A673 (cell line): ENCODE measurements at regions not wholly inside any gene's neighbourhood (a gene's known extent, or its start where the extent isn't known, plus 50 kb on each side); places are given as distances from the start of the nearest gene placed in this dataset.

ENCODE experiments used
- BruUV-seq: library from RNA; stranded (reverse); fragments of 400-500 nt; replicated peaks from 2 replicates; lab custom pipeline; 2021; lab: Mats Ljungman, UMichigan
- CTCF ChIA-PET: fragments of 300-600 bp; sonication (Branson Sonifier 250); formaldehyde crosslinking; loops from one replicate; lab custom pipeline; 2022; ENCODE audit warnings: antibody characterized with exemption; lab: Charles Lee
- POLR2A ChIA-PET: fragments of 300-600 bp; sonication (Branson Sonifier 250); formaldehyde crosslinking; loops from one replicate; lab custom pipeline; 2022; ENCODE audit warnings: antibody characterized with exemption; ENCODE audit not compliant: low non-redundant PET; lab: Charles Lee
- DNase-seq: peaks from one replicate; pipeline ENCODE4 v3.0.0-alpha.2; 2015; ENCODE audit warnings: low spot score
- H3K27ac ChIP-seq: fragments of 200-600 bp; sonication (generic); 2 replicates; pipeline ENCODE4 v1.5.1; 2016; ENCODE audit warnings: mixed run types, low read depth, mild to moderate bottlenecking, mixed read lengths, antibody characterized with exemption, low read length; ENCODE audit not compliant: poor library complexity, severe bottlenecking
- H3K27me3 ChIP-seq: fragments of 200-600 bp; sonication (generic); replicated peaks from 2 replicates; pipeline ENCODE4 v1.6.1; 2017; ENCODE audit warnings: mixed run types, low read depth, mild to moderate bottlenecking, mixed read lengths, antibody characterized with exemption, low read length; ENCODE audit not compliant: insufficient read depth, poor library complexity
- H3K36me3 ChIP-seq: fragments of 200-600 bp; sonication (generic); 2 replicates; pipeline ENCODE4 v1.6.1; 2016; ENCODE audit warnings: mixed run types, mild to moderate bottlenecking, mixed read lengths, antibody characterized with exemption, low read length; ENCODE audit not compliant: insufficient read depth, poor library complexity, severe bottlenecking
- H3K4me1 ChIP-seq: fragments of 200-600 bp; sonication (generic); 2 replicates; pipeline ENCODE4 v1.6.1; 2017; ENCODE audit warnings: mixed run types, mild to moderate bottlenecking, mixed read lengths, antibody characterized with exemption, low read length; ENCODE audit not compliant: insufficient read depth, poor library complexity, severe bottlenecking
- H3K4me3 ChIP-seq: fragments of 200-600 bp; sonication (generic); 2 replicates; pipeline ENCODE4 v1.5.1; 2016; ENCODE audit warnings: low read depth, mixed run types, mild to moderate bottlenecking, mixed read lengths, low read length; ENCODE audit not compliant: poor library complexity, severe bottlenecking
- H3K9me3 ChIP-seq: fragments of 200-600 bp; sonication (generic); 2 replicates; pipeline ENCODE4 v1.6.1; 2016; ENCODE audit warnings: mixed run types, low read depth, mild to moderate bottlenecking, mixed read lengths, antibody characterized with exemption, low read length; ENCODE audit not compliant: poor library complexity, severe bottlenecking
- EZH2 ChIP-seq: fragments of 200-600 bp; sonication (generic); IDR thresholded peaks from 2 replicates; pipeline ENCODE4 v1.6.1; 2017; ENCODE audit warnings: borderline replicate concordance, low read depth, mild to moderate bottlenecking, mixed read lengths, antibody characterized with exemption, low read length; ENCODE audit not compliant: poor library complexity, severe bottlenecking
- intact Hi-C: fragments of 100-400 bp; cut with micrococcal nuclease; formaldehyde crosslinking; loops from one replicate; pipeline ENCODE4 v1.10.0; 2022; ENCODE audit not compliant: unreplicated experiment
- TF ChIP-seq, protein P1 (sequence below): fragments of 300-800, 200-600 bp; sonication (generic); conservative IDR thresholded peaks from 2 replicates; pipeline ENCODE4 v1.5.1; 2017; ENCODE audit warnings: low read depth, mild to moderate bottlenecking, antibody characterized with exemption, low read length, moderate library complexity, mixed read lengths

DNA sequence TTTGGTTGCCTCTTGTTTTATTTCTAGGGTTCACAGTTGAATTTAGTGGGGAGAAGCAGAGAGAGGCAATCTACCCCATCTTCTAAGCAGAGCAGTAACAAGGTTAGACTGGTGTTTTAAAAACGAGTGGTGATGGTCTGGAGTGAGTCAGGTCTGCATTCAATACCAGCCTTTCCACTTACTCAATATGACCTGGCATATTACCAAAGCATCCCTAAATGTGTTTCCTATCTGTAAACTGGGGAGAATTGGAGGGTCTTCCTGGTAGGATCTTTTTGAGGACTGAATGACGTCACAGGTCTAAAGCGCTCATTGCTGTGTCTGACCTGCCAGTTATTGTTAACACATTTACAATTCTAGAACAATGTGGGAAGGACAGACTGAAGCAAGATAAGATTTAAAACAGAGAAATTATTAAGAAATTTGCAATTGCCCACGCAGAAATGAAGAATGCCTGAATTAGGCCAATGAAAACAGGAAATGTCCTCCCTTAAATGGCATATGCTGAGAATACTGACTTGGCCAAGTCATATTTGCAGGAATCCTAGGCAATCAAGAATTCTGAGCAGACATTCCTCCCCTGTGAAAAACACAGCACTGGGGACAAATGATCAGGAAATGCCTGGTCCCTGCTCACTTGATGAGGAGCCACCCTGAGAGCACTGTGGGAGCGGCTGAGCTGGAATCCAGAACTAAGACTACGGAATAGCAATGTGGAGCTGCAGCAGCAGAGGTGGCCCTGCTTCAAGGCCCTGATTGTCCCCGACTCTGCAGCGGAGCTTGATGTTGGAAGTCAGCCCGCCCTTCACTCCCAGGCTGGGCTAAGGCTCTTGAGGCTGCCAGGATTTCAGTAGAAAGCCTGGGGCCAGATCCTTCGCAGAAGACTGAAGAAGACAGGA, 184.5 kb upstream of the CXCL12 start:
- intact Hi-C loops, result no loop called here
- POLR2A ChIA-PET, result no interaction called here
- TF ChIP-seq, protein P1, sequence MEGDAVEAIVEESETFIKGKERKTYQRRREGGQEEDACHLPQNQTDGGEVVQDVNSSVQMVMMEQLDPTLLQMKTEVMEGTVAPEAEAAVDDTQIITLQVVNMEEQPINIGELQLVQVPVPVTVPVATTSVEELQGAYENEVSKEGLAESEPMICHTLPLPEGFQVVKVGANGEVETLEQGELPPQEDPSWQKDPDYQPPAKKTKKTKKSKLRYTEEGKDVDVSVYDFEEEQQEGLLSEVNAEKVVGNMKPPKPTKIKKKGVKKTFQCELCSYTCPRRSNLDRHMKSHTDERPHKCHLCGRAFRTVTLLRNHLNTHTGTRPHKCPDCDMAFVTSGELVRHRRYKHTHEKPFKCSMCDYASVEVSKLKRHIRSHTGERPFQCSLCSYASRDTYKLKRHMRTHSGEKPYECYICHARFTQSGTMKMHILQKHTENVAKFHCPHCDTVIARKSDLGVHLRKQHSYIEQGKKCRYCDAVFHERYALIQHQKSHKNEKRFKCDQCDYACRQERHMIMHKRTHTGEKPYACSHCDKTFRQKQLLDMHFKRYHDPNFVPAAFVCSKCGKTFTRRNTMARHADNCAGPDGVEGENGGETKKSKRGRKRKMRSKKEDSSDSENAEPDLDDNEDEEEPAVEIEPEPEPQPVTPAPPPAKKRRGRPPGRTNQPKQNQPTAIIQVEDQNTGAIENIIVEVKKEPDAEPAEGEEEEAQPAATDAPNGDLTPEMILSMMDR, result no peak
- TF ChIP-seq EZH2, result no peak
- Histone ChIP-seq H3K4me3 (no peak overlapping the region), H3K27me3 (no peaks in the 10 kb centered on the region), H3K27ac (no peak overlapping the region), H3K9me3 (no peaks in the 10 kb centered on the region), H3K36me3 (no peaks in the 10 kb centered on the region), H3K4me1 (no peaks in the 10 kb centered on the region)
- BruUV-seq, result no TSS peak
- no peak for DNase-seq
- CTCF ChIA-PET, result no interaction called here

- POLR2A ChIA-PET, result no interaction called here
- Histone ChIP-seq H3K36me3 (no peaks in the 10 kb centered on the region), H3K27me3 (no peaks in the 10 kb centered on the region), H3K9me3 (no peaks in the 10 kb centered on the region), H3K27ac (no peak overlapping the region), H3K4me1 (no peaks in the 10 kb centered on the region), H3K4me3 (no peak overlapping the region)
- CTCF ChIA-PET, result interaction anchor here (0.5 kb wide), 1 partner anchor 9 kb away, joined by 3 read pairs; no protein-coding TSS in a partner anchor
- no peak for DNase-seq
- BruUV-seq, result no TSS peak
- intact Hi-C loops, result no loop called here
- TF ChIP-seq, protein P1, result no peak
- TF ChIP-seq EZH2, result no peak
Measured at GRCh38 chr10:44571701-44572100, 186.8 kb upstream of the CXCL12 start.

GRCh38 chr10:44572146-44572545, 187.2 kb upstream of the CXCL12 start:
- H3K27ac ChIP-seq, result no peak overlapping the region
- intact Hi-C loops, result no loop called here
- H3K4me1 ChIP-seq, result no peaks in the 10 kb centered on the region
- H3K36me3 ChIP-seq, result no peaks in the 10 kb centered on the region
- TF ChIP-seq, protein P1, result no peak
- TF ChIP-seq EZH2, result no peak
- H3K4me3 ChIP-seq, result no peak overlapping the region
- POLR2A ChIA-PET, result no interaction called here
- no peak for DNase-seq
- H3K27me3 ChIP-seq, result no peaks in the 10 kb centered on the region
- no TSS peak for BruUV-seq
- CTCF ChIA-PET, result no interaction called here
- no peaks in the 10 kb centered on the region for H3K9me3 ChIP-seq
